ENCODE measurements at regions not wholly inside any gene's neighbourhood (a gene's known extent, or its start where the extent isn't known, plus 50 kb on each side); places are given as distances from the start of the nearest gene placed in this dataset.

- Mint-ChIP-seq H3K36me3 (no peaks in the 10 kb centered on the region), H3K4me1 (no peaks in the 10 kb centered on the region), H3K4me3 (no peak overlapping the region), H3K27ac (no peak overlapping the region), H3K27me3 (no peaks in the 10 kb centered on the region), H3K9me3 (no peaks in the 10 kb centered on the region)
- POLR2A ChIA-PET = no interaction called here
- ATAC-seq (ENCODE audit: low read depth) = no peak
- DNase-seq = no peak
Measured at GRCh38 chr4:8740666-8741395, 130.8 kb downstream of the HMX1 start.

GRCh38 chr4:8739820-8740665 is 131.6 kb downstream of the HMX1 start:
- H3K36me3 Mint-ChIP-seq = no peaks in the 10 kb centered on the region
- H3K27me3 Mint-ChIP-seq = no peaks in the 10 kb centered on the region
- POLR2A ChIA-PET = no interaction called here
- DNase-seq (no peak), ATAC-seq (ENCODE audit: low read depth) (no peak)
- H3K4me1 Mint-ChIP-seq = no peaks in the 10 kb centered on the region
- no peaks in the 10 kb centered on the region for H3K9me3 Mint-ChIP-seq
- H3K4me3 Mint-ChIP-seq = no peak overlapping the region
- no peak overlapping the region for H3K27ac Mint-ChIP-seq

- Mint-ChIP-seq H3K27me3 (no peaks in the 10 kb centered on the region), H3K4me1 (no peaks in the 10 kb centered on the region), H3K9me3 (no peaks in the 10 kb centered on the region), H3K4me3 (no peak overlapping the region), H3K27ac (no peak overlapping the region), H3K36me3 (no peaks in the 10 kb centered on the region)
- no peak for DNase-seq
- ATAC-seq (ENCODE audit: low read depth) = no peak
- POLR2A ChIA-PET = no interaction called here
Measured at GRCh38 chr4:8739317-8739716, 132.3 kb downstream of the HMX1 start.

- DNase-seq (no peak), ATAC-seq (ENCODE audit: low read depth) (no peak)
- H3K4me1 Mint-ChIP-seq = no peaks in the 10 kb centered on the region
- H3K27me3 Mint-ChIP-seq = no peaks in the 10 kb centered on the region
- H3K36me3 Mint-ChIP-seq = no peaks in the 10 kb centered on the region
- POLR2A ChIA-PET = no interaction called here
- H3K9me3 Mint-ChIP-seq = no peaks in the 10 kb centered on the region
- no peak overlapping the region for H3K27ac Mint-ChIP-seq
- H3K4me3 Mint-ChIP-seq = no peak overlapping the region
Measured at GRCh38 chr4:8738471-8738931, 133.1 kb downstream of the HMX1 start.

- POLR2A ChIA-PET = no interaction called here
- Mint-ChIP-seq H3K36me3 (no peaks in the 10 kb centered on the region), H3K4me3 (no peak overlapping the region), H3K27me3 (no peaks in the 10 kb centered on the region), H3K4me1 (no peaks in the 10 kb centered on the region), H3K9me3 (no peaks in the 10 kb centered on the region), H3K27ac (no peak overlapping the region)
- ATAC-seq (ENCODE audit: low read depth) (no peak), DNase-seq (no peak)
Measured at GRCh38 chr4:8737601-8738279, 133.9 kb downstream of the HMX1 start.

GRCh38 chr4:8737075-8737474 is 134.6 kb downstream of the HMX1 start:
- Mint-ChIP-seq H3K4me1 (no peaks in the 10 kb centered on the region), H3K36me3 (no peaks in the 10 kb centered on the region), H3K27me3 (no peaks in the 10 kb centered on the region), H3K27ac (no peak overlapping the region), H3K9me3 (no peaks in the 10 kb centered on the region), H3K4me3 (no peak overlapping the region)
- no peak for ATAC-seq (ENCODE audit: low read depth)
- POLR2A ChIA-PET = no interaction called here
- DNase-seq = no peak

- POLR2A ChIA-PET = no interaction called here
- Mint-ChIP-seq H3K4me3 (no peak overlapping the region), H3K27ac (no peak overlapping the region), H3K9me3 (no peaks in the 10 kb centered on the region), H3K4me1 (no peaks in the 10 kb centered on the region), H3K36me3 (no peaks in the 10 kb centered on the region), H3K27me3 (no peaks in the 10 kb centered on the region)
- DNase-seq (no peak), ATAC-seq (ENCODE audit: low read depth) (no peak)
Measured at GRCh38 chr4:8736090-8736825, 135.4 kb downstream of the HMX1 start.

- Mint-ChIP-seq H3K4me3 (no peak overlapping the region), H3K4me1 (no peaks in the 10 kb centered on the region), H3K27me3 (no peaks in the 10 kb centered on the region), H3K9me3 (no peaks in the 10 kb centered on the region), H3K36me3 (no peaks in the 10 kb centered on the region), H3K27ac (no peak overlapping the region)
- no peak for ATAC-seq (ENCODE audit: low read depth)
- DNase-seq = no peak
- POLR2A ChIA-PET = no interaction called here
Measured at GRCh38 chr4:8735236-8736089, 136.2 kb downstream of the HMX1 start.

GRCh38 chr4:8732681-8733243 is 138.9 kb downstream of the HMX1 start:
- no peaks in the 10 kb centered on the region for H3K27me3 Mint-ChIP-seq
- H3K4me3 Mint-ChIP-seq = no peak overlapping the region
- H3K4me1 Mint-ChIP-seq = no peaks in the 10 kb centered on the region
- no peaks in the 10 kb centered on the region for H3K36me3 Mint-ChIP-seq
- DNase-seq (no peak), ATAC-seq (ENCODE audit: low read depth) (no peak)
- H3K9me3 Mint-ChIP-seq = no peaks in the 10 kb centered on the region
- H3K27ac Mint-ChIP-seq = no peak overlapping the region
- POLR2A ChIA-PET = no interaction called here

- Mint-ChIP-seq H3K9me3 (no peaks in the 10 kb centered on the region), H3K27ac (no peak overlapping the region), H3K36me3 (no peaks in the 10 kb centered on the region), H3K4me1 (peaks cover 4% of the 10 kb centered on the region), H3K27me3 (no peaks in the 10 kb centered on the region), H3K4me3 (no peak overlapping the region)
- no peak for ATAC-seq (ENCODE audit: low read depth)
- no peak for DNase-seq
- POLR2A ChIA-PET = no interaction called here
Measured at GRCh38 chr4:8732092-8732491, 139.5 kb downstream of the CPZ start.

GRCh38 chr4:8731364-8731763 is 138.8 kb downstream of the CPZ start:
- H3K27me3 Mint-ChIP-seq = no peaks in the 10 kb centered on the region
- H3K9me3 Mint-ChIP-seq = no peaks in the 10 kb centered on the region
- DNase-seq (no peak), ATAC-seq (ENCODE audit: low read depth) (no peak)
- H3K36me3 Mint-ChIP-seq = no peaks in the 10 kb centered on the region
- H3K4me3 Mint-ChIP-seq = no peak overlapping the region
- POLR2A ChIA-PET = no interaction called here
- no peak overlapping the region for H3K27ac Mint-ChIP-seq
- peaks cover 4% of the 10 kb centered on the region for H3K4me1 Mint-ChIP-seq

GRCh38 chr4:8730681-8731080 is 138.1 kb downstream of the CPZ start:
- Mint-ChIP-seq H3K4me3 (no peak overlapping the region), H3K36me3 (no peaks in the 10 kb centered on the region), H3K27ac (no peak overlapping the region), H3K9me3 (no peaks in the 10 kb centered on the region), H3K27me3 (no peaks in the 10 kb centered on the region), H3K4me1 (peaks cover 4% of the 10 kb centered on the region)
- DNase-seq (no peak), ATAC-seq (ENCODE audit: low read depth) (no peak)
- POLR2A ChIA-PET = no interaction called here
